Neural progenitor cell (in vitro differentiated cells): ENCODE measurements at regions not wholly inside any gene's neighbourhood (a gene's known extent, or its start where the extent isn't known, plus 50 kb on each side); places are given as distances from the start of the nearest gene placed in this dataset.

Experiments used
- DNase-seq: peaks from one replicate; pipeline ENCODE4 v3.0.0-alpha.2; 2016; ENCODE audit warnings: low spot score
- H2AFZ ChIP-seq: fragments of 200-600 bp; sonication (generic); replicated peaks from 2 replicates; pipeline ENCODE4 v1.6.1; 2016; ENCODE audit warnings: antibody characterized with exemption
- H3F3A ChIP-seq: fragments of 200-600 bp; sonication (generic); 2 replicates; pipeline ENCODE4 v1.6.1; 2016; ENCODE audit warnings: antibody characterized with exemption, low read depth
- H3K27ac ChIP-seq: fragments of 200-600 bp; sonication (generic); 2 replicates; pipeline ENCODE4 v1.5.1; 2016; ENCODE audit warnings: mild to moderate bottlenecking
- H3K27me3 ChIP-seq: fragments of 200-600 bp; sonication (generic); 2 replicates; pipeline ENCODE4 v1.6.1; 2016; ENCODE audit warnings: mild to moderate bottlenecking, moderate library complexity
- H3K36me3 ChIP-seq: fragments of 200-600 bp; sonication (generic); 2 replicates; pipeline ENCODE4 v1.5.1; 2016
- H3K4me1 ChIP-seq: fragments of 200-600 bp; sonication (generic); 2 replicates; pipeline ENCODE4 v1.6.1; 2016; ENCODE audit warnings: mixed run types
- H3K4me2 ChIP-seq: fragments of 200-600 bp; sonication (generic); 2 replicates; pipeline ENCODE4 v1.6.1; 2016
- H3K4me3 ChIP-seq: fragments of 200-600 bp; sonication (generic); 2 replicates; pipeline ENCODE4 v1.5.1; 2016
- H3K79me2 ChIP-seq: fragments of 200-600 bp; sonication (generic); 2 replicates; pipeline ENCODE4 v1.6.1; 2016; ENCODE audit warnings: low read depth
- H3K9ac ChIP-seq: fragments of 200-600 bp; sonication (generic); 2 replicates; pipeline ENCODE4 v1.6.1; 2016
- H3K9me3 ChIP-seq: fragments of 200-600 bp; sonication (generic); 2 replicates; pipeline ENCODE4 v1.5.1; 2016; ENCODE audit warnings: low read depth
- H4K20me1 ChIP-seq: fragments of 200-600 bp; sonication (generic); 2 replicates; pipeline ENCODE4 v1.6.1; 2016; ENCODE audit warnings: low read depth
- H3K27ac Mint-ChIP-seq: 3 replicates; pipeline ENCODE4 v1.8.0; 2021; ENCODE audit warnings: mixed read lengths
- H3K27me3 Mint-ChIP-seq: 2 replicates; pipeline ENCODE4 v1.8.0; 2022; ENCODE audit warnings: low read depth, mild to moderate bottlenecking, inconsistent platforms, moderate library complexity, mixed read lengths; ENCODE audit not compliant: insufficient read depth
- H3K36me3 Mint-ChIP-seq: 3 replicates; pipeline ENCODE4 v1.8.0; 2021; ENCODE audit warnings: mixed read lengths
- H3K4me1 Mint-ChIP-seq: 3 replicates; pipeline ENCODE4 v1.8.0; 2021; ENCODE audit warnings: mixed read lengths
- H3K4me3 Mint-ChIP-seq: 3 replicates; pipeline ENCODE4 v1.8.0; 2021; ENCODE audit warnings: mild to moderate bottlenecking, moderate library complexity, mixed read lengths
- H3K9me3 Mint-ChIP-seq: 3 replicates; pipeline ENCODE4 v1.8.0; 2020; ENCODE audit warnings: mixed read lengths
- CTCF ChIP-seq: fragments of 200-600 bp; sonication (generic); IDR thresholded peaks from 2 replicates; pipeline ENCODE4 v1.5.1; 2017; ENCODE audit warnings: antibody characterized with exemption, mild to moderate bottlenecking
- EZH2 ChIP-seq: fragments of 200-600 bp; sonication (generic); IDR thresholded peaks from 2 replicates; pipeline ENCODE4 v1.6.1; 2017; ENCODE audit warnings: antibody characterized with exemption, mild to moderate bottlenecking, moderate library complexity
- EZH2phosphoT487 ChIP-seq: fragments of 200-600 bp; sonication (generic); IDR thresholded peaks from 2 replicates; pipeline ENCODE4 v1.6.1; 2017; ENCODE audit warnings: antibody characterized with exemption

DNA sequence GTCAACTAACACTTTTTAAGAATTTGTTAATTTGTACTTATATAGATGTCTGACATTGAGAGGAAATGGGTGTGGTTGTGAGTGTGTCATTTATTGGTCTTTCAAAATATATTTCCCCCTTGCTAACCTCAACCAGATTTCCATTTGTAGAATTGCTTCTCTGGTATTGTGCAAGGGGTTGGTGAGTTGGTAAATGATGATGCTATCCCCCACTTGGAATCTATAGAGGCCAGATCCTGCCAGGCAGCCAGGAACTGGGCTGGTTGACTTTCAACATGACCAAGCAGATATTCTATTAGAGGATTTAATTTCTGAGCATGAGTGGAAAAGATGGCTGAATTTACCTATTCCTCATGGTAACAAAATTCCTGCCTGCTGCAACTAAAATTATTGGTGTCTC is 306.6 kb upstream of the KIF2A start:
- H3K9me3 Mint-ChIP-seq, result no peaks in the 10 kb centered on the region
- H3K27me3 Mint-ChIP-seq, result peaks cover 3% of the 10 kb centered on the region
- Histone ChIP-seq H3K9me3 (no peaks in the 10 kb centered on the region), H3K4me3 (no peak overlapping the region), H4K20me1 (no peaks in the 10 kb centered on the region), H3K27me3 (no peaks in the 10 kb centered on the region), H3K79me2 (no peaks in the 10 kb centered on the region), H3F3A (no peaks in the 10 kb centered on the region), H3K36me3 (no peaks in the 10 kb centered on the region), H3K4me2 (no peak overlapping the region), H3K9ac (no peak overlapping the region), H3K4me1 (peaks cover 6% of the 10 kb centered on the region), H2AFZ (no peak overlapping the region), H3K27ac (no peak overlapping the region)
- no peaks in the 10 kb centered on the region for H3K36me3 Mint-ChIP-seq
- H3K27ac Mint-ChIP-seq, result no peak overlapping the region
- TF ChIP-seq CTCF (no peak), EZH2 (no peak), EZH2phosphoT487 (no peak)
- H3K4me3 Mint-ChIP-seq, result no peak overlapping the region
- no peaks in the 10 kb centered on the region for H3K4me1 Mint-ChIP-seq
- no peak for DNase-seq

DNA sequence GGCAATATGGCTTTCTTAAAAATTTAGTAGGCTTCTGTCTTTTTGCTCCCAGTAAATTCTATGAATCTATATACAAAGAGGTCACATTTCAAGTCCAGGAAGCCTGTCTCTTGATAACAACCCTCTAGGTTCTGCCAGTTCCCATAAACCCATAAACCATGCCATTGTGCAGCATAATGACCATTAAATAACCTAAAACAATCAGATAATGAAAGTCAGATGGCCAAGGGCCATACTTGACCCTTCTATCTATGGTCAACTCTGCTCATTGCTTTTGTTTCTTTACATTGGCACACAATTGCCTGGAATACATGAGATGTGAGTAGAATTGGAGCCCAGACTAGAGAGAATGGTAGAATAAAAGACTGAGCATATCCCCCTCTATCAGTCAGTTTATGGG is 305.4 kb upstream of the KIF2A start:
- Mint-ChIP-seq H3K9me3 (peaks cover 2% of the 10 kb centered on the region), H3K36me3 (no peaks in the 10 kb centered on the region), H3K27ac (no peak overlapping the region), H3K27me3 (peaks cover 3% of the 10 kb centered on the region), H3K4me3 (no peak overlapping the region), H3K4me1 (no peaks in the 10 kb centered on the region)
- Histone ChIP-seq H3K36me3 (no peaks in the 10 kb centered on the region), H3K79me2 (no peaks in the 10 kb centered on the region), H3K27ac (no peak overlapping the region), H3K9ac (no peak overlapping the region), H3K4me2 (no peak overlapping the region), H4K20me1 (no peaks in the 10 kb centered on the region), H3K27me3 (no peaks in the 10 kb centered on the region), H3F3A (no peaks in the 10 kb centered on the region), H3K9me3 (no peaks in the 10 kb centered on the region), H2AFZ (no peak overlapping the region), H3K4me3 (no peak overlapping the region), H3K4me1 (peaks cover 6% of the 10 kb centered on the region)
- TF ChIP-seq EZH2 (no peak), EZH2phosphoT487 (no peak), CTCF (no peak)
- DNase-seq, result no peak

DNA sequence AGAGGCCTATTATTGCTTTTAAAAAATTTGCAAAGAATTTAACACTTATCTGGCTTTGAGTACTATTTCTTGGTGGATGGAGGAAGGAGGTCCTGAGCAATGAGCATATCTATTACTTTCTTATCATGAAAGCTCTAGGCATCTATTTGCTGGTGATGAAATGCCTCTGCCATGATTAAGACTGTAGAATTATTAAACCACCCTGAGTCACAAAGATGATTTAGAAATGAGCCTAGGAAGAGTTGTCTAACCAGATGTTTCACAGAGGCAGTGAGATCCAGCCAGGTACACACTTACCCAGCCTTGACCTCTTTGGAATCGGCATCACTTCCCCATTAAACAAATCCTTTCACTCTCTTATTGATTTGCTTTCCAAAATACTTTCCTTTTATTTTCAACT is 304.4 kb upstream of the KIF2A start:
- Histone ChIP-seq H3F3A (no peaks in the 10 kb centered on the region), H3K27ac (no peak overlapping the region), H3K27me3 (no peaks in the 10 kb centered on the region), H4K20me1 (no peaks in the 10 kb centered on the region), H3K4me2 (no peak overlapping the region), H3K4me1 (peaks cover 12% of the 10 kb centered on the region), H3K4me3 (no peak overlapping the region), H3K36me3 (no peaks in the 10 kb centered on the region), H3K9me3 (no peaks in the 10 kb centered on the region), H3K79me2 (no peaks in the 10 kb centered on the region), H2AFZ (no peak overlapping the region), H3K9ac (no peak overlapping the region)
- no peak for DNase-seq
- Mint-ChIP-seq H3K27me3 (peaks cover 3% of the 10 kb centered on the region), H3K36me3 (no peaks in the 10 kb centered on the region), H3K4me1 (no peaks in the 10 kb centered on the region), H3K27ac (no peak overlapping the region), H3K9me3 (peaks cover 2% of the 10 kb centered on the region), H3K4me3 (no peak overlapping the region)
- TF ChIP-seq CTCF (no peak), EZH2 (no peak), EZH2phosphoT487 (no peak)

- H3F3A ChIP-seq, result no peaks in the 10 kb centered on the region
- H2AFZ ChIP-seq, result peak overlapping the region; percentile 58
- peaks cover 14% of the 10 kb centered on the region for H3K4me1 ChIP-seq
- DNase-seq, result no peak
- peaks cover 3% of the 10 kb centered on the region for H3K36me3 Mint-ChIP-seq
- H3K9me3 ChIP-seq, result no peaks in the 10 kb centered on the region
- H3K4me1 Mint-ChIP-seq, result no peaks in the 10 kb centered on the region
- no peak for TF ChIP-seq EZH2phosphoT487
- TF ChIP-seq EZH2, result no peak
- TF ChIP-seq CTCF, result no peak
- no peak overlapping the region for H3K27ac ChIP-seq
- peaks cover 2% of the 10 kb centered on the region for H3K9me3 Mint-ChIP-seq
- peaks cover 3% of the 10 kb centered on the region for H3K27me3 Mint-ChIP-seq
- no peak overlapping the region for H3K27ac Mint-ChIP-seq
- no peak overlapping the region for H3K4me2 ChIP-seq
- no peak overlapping the region for H3K4me3 Mint-ChIP-seq
- no peaks in the 10 kb centered on the region for H3K27me3 ChIP-seq
- no peaks in the 10 kb centered on the region for H3K79me2 ChIP-seq
- no peak overlapping the region for H3K4me3 ChIP-seq
- H3K9ac ChIP-seq, result no peak overlapping the region
- H4K20me1 ChIP-seq, result no peaks in the 10 kb centered on the region
- no peaks in the 10 kb centered on the region for H3K36me3 ChIP-seq
These were observed 303.6 kb upstream of the KIF2A start for GRCh38 chr5:62002436-62002835.
